ENCODE measurements at regions not wholly inside any gene's neighbourhood (a gene's known extent, or its start where the extent isn't known, plus 50 kb on each side); places are given as distances from the start of the nearest gene placed in this dataset.
A peak's percentile ranks its signal among the peaks of the same experiment; 100 is the strongest.

- DNase-seq = no peak
These were observed 204.2 kb downstream of the USP12 start for GRCh38 chr13:26967119-26968038.

- no peak for DNase-seq
These were observed 204.9 kb downstream of the USP12 start for GRCh38 chr13:26966701-26967080.

GRCh38 chr13:26965952-26966700, 205.5 kb downstream of the USP12 start:
- DNase-seq = peak in 13 of 58 donors; percentile 2 to 45 (median 13)

- DNase-seq = peak in 2 of 58 donors; percentile 1 to 4
These were observed 204.0 kb upstream of the GPR12 start for GRCh38 chr13:26964278-26965250.

- no peak for DNase-seq
These were observed 202.1 kb upstream of the GPR12 start for GRCh38 chr13:26962671-26963070.

GRCh38 chr13:26961890-26962615, 201.5 kb upstream of the GPR12 start:
- DNase-seq = no peak

GRCh38 chr13:26957182-26957581, 196.6 kb upstream of the GPR12 start:
- DNase-seq = no peak

GRCh38 chr13:26956522-26957142, 196.0 kb upstream of the GPR12 start:
- no peak for DNase-seq

- no peak for DNase-seq
These were observed 194.4 kb upstream of the GPR12 start for GRCh38 chr13:26954976-26955375.

GRCh38 chr13:26953291-26953690, 192.7 kb upstream of the GPR12 start:
- DNase-seq = no peak

GRCh38 chr13:26952551-26953143, 192.1 kb upstream of the GPR12 start:
- no peak for DNase-seq

GRCh38 chr13:26951581-26952177, 191.1 kb upstream of the GPR12 start:
- DNase-seq = no peak

- no peak for DNase-seq
These were observed 190.4 kb upstream of the GPR12 start for GRCh38 chr13:26950968-26951367.

GRCh38 chr13:26950546-26950945, 190.0 kb upstream of the GPR12 start:
- no peak for DNase-seq

GRCh38 chr13:26949701-26950502, 189.3 kb upstream of the GPR12 start:
- no peak for DNase-seq

GRCh38 chr13:26948353-26948752, 187.8 kb upstream of the GPR12 start:
- DNase-seq = no peak

GRCh38 chr13:26946684-26947343, 186.2 kb upstream of the GPR12 start:
- DNase-seq = peak in 3 of 58 donors; percentile 6 to 41 (median 28)

GRCh38 chr13:26943748-26944147, 183.2 kb upstream of the GPR12 start:
- DNase-seq = no peak

Data from anterior cingulate cortex (tissue), 58 donors.